B cell (primary cell): ENCODE measurements at regions not wholly inside any gene's neighbourhood (a gene's known extent, or its start where the extent isn't known, plus 50 kb on each side); places are given as distances from the start of the nearest gene placed in this dataset.

Experiments
- CTCF ChIP-seq: fragments of 200-600 bp; IDR thresholded peaks from one replicate; pipeline ENCODE4 v1.8.0; 2022; ENCODE audit warnings: antibody characterized with exemption, mild to moderate bottlenecking
- EZH2 ChIP-seq: IDR thresholded peaks from 2 replicates; pipeline ENCODE4 v1.6.1; 2012; ENCODE audit warnings: borderline replicate concordance, low read depth, mild to moderate bottlenecking, moderate library complexity, low read length; ENCODE audit not compliant: insufficient read depth, poor library complexity, severe bottlenecking

- no peak for TF ChIP-seq CTCF
- no peak for TF ChIP-seq EZH2
Measured at GRCh38 chr1:195898924-195899323, 709.3 kb downstream of the KCNT2 start.
